ENCODE measurements at regions not wholly inside any gene's neighbourhood (a gene's known extent, or its start where the extent isn't known, plus 50 kb on each side); places are given as distances from the start of the nearest gene placed in this dataset.

GRCh38 chr14:87635442-87635841 lies 357.5 kb downstream of the GALC start:
- TF ChIP-seq CTCF (IDR thresholded peaks at IDR 0.05) (no peak), POLR2A (IDR thresholded peaks at IDR 0.05) (no peak)
